ENCODE measurements at regions not wholly inside any gene's neighbourhood (a gene's known extent, or its start where the extent isn't known, plus 50 kb on each side); places are given as distances from the start of the nearest gene placed in this dataset.

DNA sequence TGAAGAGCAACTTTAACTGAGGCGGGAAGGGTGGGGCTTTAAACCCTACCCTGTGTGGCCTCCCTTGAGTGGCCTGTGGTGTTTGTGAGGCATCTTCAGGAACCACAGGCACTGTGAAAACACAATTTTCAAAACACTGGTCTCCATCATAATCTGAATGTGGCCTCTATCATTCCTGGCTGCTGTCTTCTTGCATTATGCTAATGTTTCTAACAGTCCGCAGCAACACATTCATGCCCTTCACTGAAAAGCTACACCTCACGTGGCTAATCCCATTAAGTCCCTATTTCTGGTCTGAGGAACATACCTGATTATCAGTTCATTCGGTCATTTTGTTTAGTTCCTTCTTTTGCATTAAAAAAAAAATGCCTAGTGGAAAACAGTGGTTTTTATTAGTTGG lies 94.6 kb downstream of the F11 start:
- no peak for DNase-seq (ENCODE audit: low spot score in 2 of 2)
- Histone ChIP-seq H3K27ac (no peak overlapping the region), H3K9me3 (peaks cover 17% of the 10 kb centered on the region), H3K4me1 (no peaks in the 10 kb centered on the region), H3K4me3 (no peak overlapping the region), H3K36me3 (no peaks in the 10 kb centered on the region), H3K27me3 (no peaks in the 10 kb centered on the region)
- WGBS = 90% methylated on average over 4 of the region's 4 CpGs
- TF ChIP-seq EP300 (IDR thresholded peaks at IDR 0.05) (no peak), POLR2AphosphoS5 (IDR thresholded peaks at IDR 0.05) (no peak)

DNA sequence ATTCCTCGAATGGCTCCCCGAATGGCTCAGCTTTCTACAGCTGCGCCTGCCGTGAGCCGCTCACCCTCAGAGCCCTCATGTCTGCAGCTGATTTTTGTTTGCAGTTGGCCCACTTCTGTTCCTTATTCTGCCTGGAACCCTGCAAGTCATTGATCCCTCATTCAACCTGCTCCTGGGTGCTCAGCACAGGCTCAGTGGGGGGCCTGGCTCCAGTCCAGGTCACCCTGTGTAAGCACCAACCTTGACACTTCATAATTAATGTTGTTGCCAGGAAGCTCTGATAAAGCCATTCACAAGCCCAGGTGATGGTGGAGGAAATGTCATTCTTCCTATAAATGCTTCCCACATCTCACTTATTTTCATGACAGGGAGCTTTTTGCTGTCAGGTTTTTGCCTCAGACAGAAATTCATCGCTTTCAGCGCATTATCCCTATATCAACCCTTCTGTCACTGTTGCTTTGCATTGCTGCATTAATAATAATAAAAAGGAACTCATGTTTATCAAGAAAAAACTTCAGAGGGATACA lies 85.7 kb downstream of the F11 start:
- no peak for TF ChIP-seq POLR2A (IDR thresholded peaks at IDR 0.05)
- 93% methylated on average over 7 of the region's 7 CpGs for whole genome bisulfite sequencing
- Histone ChIP-seq H3K4me1 (no peaks in the 10 kb centered on the region), H3K27ac (no peak overlapping the region), H3K9me3 (no peaks in the 10 kb centered on the region), H3K36me3 (no peaks in the 10 kb centered on the region), H3K27me3 (no peaks in the 10 kb centered on the region), H3K4me3 (no peak overlapping the region)
- no peak for DNase-seq (ENCODE audit: low spot score in 2 of 2)

DNA sequence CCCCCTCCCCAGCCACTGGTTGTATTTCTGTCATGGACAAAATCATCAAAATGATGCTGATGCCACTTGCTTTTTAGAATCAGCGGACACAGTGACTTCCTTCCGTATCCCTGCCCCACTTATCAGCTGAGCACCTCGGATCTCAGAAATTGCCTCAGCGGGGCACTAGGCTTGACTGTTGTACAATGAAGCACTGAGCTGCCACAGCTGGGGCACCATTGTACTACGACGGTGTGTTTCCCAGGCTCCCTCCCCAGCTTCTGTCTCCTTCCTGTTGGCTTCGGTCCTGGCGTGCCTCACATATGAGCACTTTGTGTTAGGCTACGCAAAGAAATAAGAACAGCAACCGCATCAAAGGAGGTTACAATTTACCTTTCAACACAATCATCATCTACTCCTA lies 82.4 kb downstream of the F11 start:
- WGBS = 56% methylated on average over 10 of the region's 10 CpGs
- H3K4me1 ChIP-seq = no peaks in the 10 kb centered on the region
- no peak for DNase-seq (ENCODE audit: low spot score in 2 of 2)
- TF ChIP-seq POLR2AphosphoS5 (IDR thresholded peaks at IDR 0.05) (no peak), POLR2A (IDR thresholded peaks at IDR 0.05) (no peak), EP300 (IDR thresholded peaks at IDR 0.05) (no peak)
- TF ChIP-seq, protein P1, sequence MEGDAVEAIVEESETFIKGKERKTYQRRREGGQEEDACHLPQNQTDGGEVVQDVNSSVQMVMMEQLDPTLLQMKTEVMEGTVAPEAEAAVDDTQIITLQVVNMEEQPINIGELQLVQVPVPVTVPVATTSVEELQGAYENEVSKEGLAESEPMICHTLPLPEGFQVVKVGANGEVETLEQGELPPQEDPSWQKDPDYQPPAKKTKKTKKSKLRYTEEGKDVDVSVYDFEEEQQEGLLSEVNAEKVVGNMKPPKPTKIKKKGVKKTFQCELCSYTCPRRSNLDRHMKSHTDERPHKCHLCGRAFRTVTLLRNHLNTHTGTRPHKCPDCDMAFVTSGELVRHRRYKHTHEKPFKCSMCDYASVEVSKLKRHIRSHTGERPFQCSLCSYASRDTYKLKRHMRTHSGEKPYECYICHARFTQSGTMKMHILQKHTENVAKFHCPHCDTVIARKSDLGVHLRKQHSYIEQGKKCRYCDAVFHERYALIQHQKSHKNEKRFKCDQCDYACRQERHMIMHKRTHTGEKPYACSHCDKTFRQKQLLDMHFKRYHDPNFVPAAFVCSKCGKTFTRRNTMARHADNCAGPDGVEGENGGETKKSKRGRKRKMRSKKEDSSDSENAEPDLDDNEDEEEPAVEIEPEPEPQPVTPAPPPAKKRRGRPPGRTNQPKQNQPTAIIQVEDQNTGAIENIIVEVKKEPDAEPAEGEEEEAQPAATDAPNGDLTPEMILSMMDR (IDR thresholded peaks at IDR 0.05) = no peak
- no peaks in the 10 kb centered on the region for H3K36me3 ChIP-seq
- H3K9me3 ChIP-seq = no peaks in the 10 kb centered on the region
- no peak overlapping the region for H3K27ac ChIP-seq
- H3K4me3 ChIP-seq = no peak overlapping the region
- H3K27me3 ChIP-seq = no peaks in the 10 kb centered on the region

DNA sequence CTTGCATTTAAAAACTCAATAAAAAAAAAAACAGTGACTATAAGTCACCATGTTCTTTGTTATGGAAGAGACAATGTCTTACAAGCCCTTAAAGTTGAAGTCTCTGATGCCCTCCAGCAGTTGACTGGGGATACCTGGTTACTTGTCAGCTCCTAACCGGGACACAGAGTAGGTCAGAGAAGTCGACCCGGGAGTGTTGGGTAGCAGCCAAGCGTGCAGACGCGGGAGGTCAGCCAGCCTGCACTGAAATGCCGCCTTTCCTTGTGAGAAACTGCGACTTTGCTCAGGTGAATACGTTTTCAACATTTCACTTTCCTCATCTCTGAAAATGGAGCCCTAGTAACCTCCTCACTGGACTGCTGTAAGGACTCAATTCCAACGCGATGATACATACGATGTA lies 81.8 kb downstream of the F11 start:
- H3K36me3 ChIP-seq = no peaks in the 10 kb centered on the region
- DNase-seq (ENCODE audit: low spot score in 2 of 2) = no peak
- no peaks in the 10 kb centered on the region for H3K4me1 ChIP-seq
- H3K27me3 ChIP-seq = no peaks in the 10 kb centered on the region
- no peak overlapping the region for H3K4me3 ChIP-seq
- no peak overlapping the region for H3K27ac ChIP-seq
- WGBS = 57% methylated on average over 12 of the region's 12 CpGs
- TF ChIP-seq, protein P1 (IDR thresholded peaks at IDR 0.05) = no peak
- no peak for TF ChIP-seq POLR2AphosphoS5 (IDR thresholded peaks at IDR 0.05)
- TF ChIP-seq EP300 (IDR thresholded peaks at IDR 0.05) = no peak
- H3K9me3 ChIP-seq = no peaks in the 10 kb centered on the region

DNA sequence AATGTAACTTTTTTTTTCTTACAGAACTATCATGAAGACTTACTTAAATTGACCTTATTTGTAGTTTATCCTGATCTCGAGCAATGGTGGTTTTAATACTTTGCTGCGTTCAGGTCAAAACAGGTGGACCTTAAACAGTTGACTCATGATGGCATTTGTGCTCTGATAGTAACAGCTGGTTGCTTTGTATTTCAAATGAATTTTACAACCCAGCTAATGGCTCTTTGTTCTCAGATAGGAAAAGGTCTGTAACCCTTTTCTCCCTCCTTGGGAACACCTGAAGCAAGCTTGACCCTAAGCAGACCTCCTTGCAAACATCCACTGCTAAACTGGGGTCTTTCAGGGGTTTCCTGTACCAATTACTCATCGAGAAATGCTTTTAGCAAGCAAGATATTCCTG lies 79.2 kb downstream of the F11 start:
- no peaks in the 10 kb centered on the region for H3K36me3 ChIP-seq
- TF ChIP-seq EP300 (IDR thresholded peaks at IDR 0.05) = no peak
- no peak for TF ChIP-seq POLR2A (IDR thresholded peaks at IDR 0.05)
- TF ChIP-seq, protein P1 (IDR thresholded peaks at IDR 0.05) = no peak
- no peak for TF ChIP-seq POLR2AphosphoS5 (IDR thresholded peaks at IDR 0.05)
- no peak overlapping the region for H3K27ac ChIP-seq
- H3K27me3 ChIP-seq = no peaks in the 10 kb centered on the region
- H3K4me3 ChIP-seq = no peak overlapping the region
- WGBS = 42% methylated on average over 3 of the region's 3 CpGs
- no peaks in the 10 kb centered on the region for H3K9me3 ChIP-seq
- no peak for DNase-seq (ENCODE audit: low spot score in 2 of 2)
- H3K4me1 ChIP-seq = no peaks in the 10 kb centered on the region

DNA sequence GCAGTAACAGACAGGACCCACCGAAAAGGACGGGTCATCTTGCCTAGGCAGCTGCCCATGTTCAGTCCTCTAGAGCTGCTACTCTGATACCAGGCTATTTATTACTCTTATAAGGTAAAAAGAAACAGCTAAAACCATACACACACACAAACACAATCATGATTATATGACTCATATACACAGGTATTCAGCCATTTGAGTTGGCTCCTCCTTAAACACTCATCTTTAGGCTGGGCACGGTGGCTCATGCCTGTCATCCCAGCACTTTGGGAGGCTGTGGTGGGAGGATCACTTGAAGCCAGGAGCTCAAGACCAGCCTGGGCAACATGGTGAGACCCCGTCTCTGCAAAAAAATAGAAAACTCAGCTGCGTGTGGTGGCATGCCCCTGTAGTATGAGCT lies 76.6 kb downstream of the F11 start:
- TF ChIP-seq POLR2AphosphoS5 (IDR thresholded peaks at IDR 0.05) = no peak
- TF ChIP-seq, protein P1 (IDR thresholded peaks at IDR 0.05) = no peak
- TF ChIP-seq EP300 (IDR thresholded peaks at IDR 0.05) = no peak
- no peak for TF ChIP-seq POLR2A (IDR thresholded peaks at IDR 0.05)
- 85% methylated on average over 5 of the region's 5 CpGs for WGBS
- no peak overlapping the region for H3K4me3 ChIP-seq
- no peaks in the 10 kb centered on the region for H3K36me3 ChIP-seq
- H3K4me1 ChIP-seq = no peaks in the 10 kb centered on the region
- no peaks in the 10 kb centered on the region for H3K27me3 ChIP-seq
- DNase-seq (ENCODE audit: low spot score in 2 of 2) = no peak
- H3K9me3 ChIP-seq = no peaks in the 10 kb centered on the region
- no peak overlapping the region for H3K27ac ChIP-seq

All from suprapubic skin (tissue), 4 donors.